Activated effector memory CD4-positive, alpha-beta T cell treated with Interleukin-2 at 50 U/mL for 16 hours (primary cell): ENCODE measurements at regions not wholly inside any gene's neighbourhood (a gene's known extent, or its start where the extent isn't known, plus 50 kb on each side); places are given as distances from the start of the nearest gene placed in this dataset.

Experiments used
- DNase-seq: peaks from one replicate; pipeline ENCODE4 v3.0.0-alpha.2; 2020

- no peak for DNase-seq
These were observed 104.0 kb downstream of the CYRIA start for GRCh38 chr2:16561676-16562075.

DNA sequence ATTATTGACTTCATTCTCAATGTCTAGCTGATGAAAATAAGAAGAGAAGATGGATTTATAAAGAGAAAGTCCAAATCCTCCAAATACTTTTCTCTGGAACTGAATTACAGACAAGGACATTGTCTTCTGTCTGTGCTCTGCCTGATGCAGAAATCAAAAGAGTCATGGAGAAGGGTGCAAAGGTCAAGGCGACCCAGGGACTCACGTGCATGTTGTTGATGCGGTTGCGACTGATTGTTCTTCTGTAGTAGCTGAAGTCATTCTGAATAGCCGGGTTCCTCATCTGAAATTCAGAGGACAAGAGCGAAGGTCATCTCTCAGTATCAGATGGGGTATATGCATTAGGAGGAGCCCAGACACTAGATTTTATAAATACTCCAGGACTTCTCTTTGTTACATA, 104.4 kb downstream of the CYRIA start:
- no peak for DNase-seq

GRCh38 chr2:16559278-16560067, 106.2 kb downstream of the CYRIA start:
- no peak for DNase-seq

DNA sequence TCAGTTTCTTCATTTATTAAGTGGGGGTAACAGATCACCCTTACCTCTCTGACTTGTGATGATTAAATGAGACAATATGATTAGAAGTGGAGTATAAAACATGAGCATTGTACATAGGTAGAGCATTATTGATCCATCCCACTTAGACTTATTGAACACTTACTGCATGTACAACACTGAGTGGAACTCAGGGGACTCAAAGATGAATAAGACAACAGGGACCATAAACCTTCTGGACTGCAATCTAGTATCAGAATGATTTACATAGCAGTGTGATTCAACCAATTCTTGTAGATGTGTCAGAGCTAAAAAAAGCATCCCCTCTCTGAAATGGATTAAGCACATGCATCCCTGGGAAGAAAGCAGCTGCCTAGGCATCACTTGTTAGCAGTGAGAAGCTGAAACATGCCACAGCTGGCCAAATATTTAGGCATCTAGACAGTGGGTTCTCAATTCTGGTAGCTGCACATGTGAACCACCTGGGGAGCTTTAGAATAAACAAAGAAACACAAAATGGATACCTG, 111.5 kb downstream of the CYRIA start:
- DNase-seq = no peak

GRCh38 chr2:16553226-16553625, 112.4 kb downstream of the CYRIA start:
- DNase-seq = no peak

- no peak for DNase-seq
These were observed 113.4 kb downstream of the CYRIA start for GRCh38 chr2:16552202-16552601.

- no peak for DNase-seq
These were observed 117.6 kb downstream of the CYRIA start for GRCh38 chr2:16548036-16548435.

- no peak for DNase-seq
These were observed 119.4 kb downstream of the CYRIA start for GRCh38 chr2:16546128-16546754.

- DNase-seq = no peak
These were observed 126.9 kb downstream of the CYRIA start for GRCh38 chr2:16538707-16539106.

GRCh38 chr2:16537347-16537746, 128.3 kb downstream of the CYRIA start:
- no peak for DNase-seq

DNA sequence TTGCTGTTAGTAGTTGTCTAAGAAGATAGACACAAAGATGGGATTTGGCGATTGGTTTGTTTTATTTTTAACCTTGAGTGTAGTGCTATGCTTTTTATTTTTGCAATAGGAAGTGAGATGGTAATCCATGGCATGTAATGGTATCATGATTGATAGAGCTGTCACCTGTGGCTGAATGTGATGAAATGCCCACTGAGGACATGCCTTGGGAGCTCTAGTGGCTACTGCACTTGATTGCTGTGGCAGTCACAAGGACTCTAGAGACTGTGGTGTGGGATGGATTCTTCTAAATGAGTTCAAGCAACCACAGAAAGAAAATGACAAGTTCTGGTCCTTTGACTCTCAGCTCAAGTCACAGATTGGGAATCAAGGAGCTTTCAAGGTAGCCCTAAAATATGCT, 139.4 kb downstream of the CYRIA start:
- DNase-seq = no peak

DNA sequence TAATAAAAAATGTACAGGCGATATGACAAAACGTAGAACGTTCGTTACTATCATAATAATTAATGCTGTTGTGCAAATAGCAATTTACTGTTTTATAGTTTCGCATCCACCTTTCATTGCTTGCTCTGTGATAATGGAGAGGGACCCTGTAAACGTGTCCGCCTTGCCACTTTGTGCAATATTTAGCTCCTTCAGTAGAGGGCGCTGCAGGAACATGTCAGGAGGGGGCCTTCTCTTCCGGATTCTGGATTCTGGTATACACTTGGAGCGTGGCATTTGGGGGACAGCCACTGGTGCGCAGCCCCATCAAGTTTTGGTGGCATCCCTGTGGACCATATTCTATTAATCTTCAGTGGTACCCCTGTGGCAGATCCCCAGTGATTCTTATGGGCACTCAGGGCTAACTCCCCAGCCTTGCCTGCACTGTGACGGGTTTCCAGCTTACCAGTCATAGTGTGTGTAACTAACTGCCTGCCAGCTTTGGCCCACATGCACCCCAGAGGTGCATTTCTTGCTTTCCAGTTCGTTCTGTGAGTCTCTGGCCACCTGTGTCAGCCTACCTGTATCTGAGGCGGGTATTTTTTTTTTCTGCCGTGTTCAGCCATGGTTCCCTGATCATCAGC, 140.3 kb downstream of the CYRIA start:
- no peak for DNase-seq

- DNase-seq = no peak
These were observed 141.9 kb downstream of the CYRIA start for GRCh38 chr2:16523711-16524110.

- DNase-seq = no peak
These were observed 143.4 kb downstream of the CYRIA start for GRCh38 chr2:16522031-16522831.

DNA sequence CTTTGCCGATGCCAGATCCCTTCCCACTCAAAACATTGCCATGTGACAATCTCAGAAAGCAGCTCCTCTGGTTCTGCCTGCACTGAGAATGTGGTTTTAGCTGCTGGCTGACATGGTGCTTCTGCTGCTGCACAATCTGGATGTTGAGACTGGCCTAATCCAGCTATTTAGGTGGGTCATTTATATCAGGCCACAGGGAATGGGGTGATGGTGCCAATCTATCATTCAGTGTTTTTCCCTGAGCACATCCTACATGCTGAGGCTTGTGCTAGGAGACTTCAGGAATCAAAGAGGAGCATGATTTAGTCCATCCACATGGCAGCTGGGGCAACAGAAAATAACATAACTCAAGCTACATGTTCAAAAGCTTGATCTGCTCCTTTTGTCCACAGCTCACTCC, 144.7 kb downstream of the CYRIA start:
- DNase-seq = no peak

- DNase-seq = no peak
These were observed 149.9 kb downstream of the CYRIA start for GRCh38 chr2:16515696-16516095.

DNA sequence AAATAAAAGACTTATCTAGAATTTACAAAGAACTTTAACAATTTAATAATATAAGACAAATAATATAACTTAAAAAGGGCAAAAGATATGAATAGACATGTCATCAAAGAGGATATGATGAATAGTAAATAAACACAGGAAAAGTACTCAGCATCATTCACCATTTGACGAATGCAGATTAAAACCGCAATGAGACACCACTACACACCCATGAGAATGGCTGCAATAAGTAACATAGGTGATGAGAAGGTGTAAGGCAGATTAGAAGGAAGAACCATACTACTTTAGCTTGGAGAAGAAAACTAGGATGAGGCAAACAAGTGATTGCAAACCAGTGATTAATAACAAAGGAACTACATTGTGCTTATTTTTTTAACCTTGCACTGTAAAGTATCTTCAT, 152.0 kb downstream of the CYRIA start:
- DNase-seq = no peak

GRCh38 chr2:16511041-16511440, 154.6 kb downstream of the CYRIA start:
- DNase-seq = no peak

GRCh38 chr2:16509042-16509441, 156.6 kb downstream of the CYRIA start:
- no peak for DNase-seq

GRCh38 chr2:16508490-16508851, 157.2 kb downstream of the CYRIA start:
- no peak for DNase-seq

- no peak for DNase-seq
These were observed 157.8 kb downstream of the CYRIA start for GRCh38 chr2:16507655-16508489.

GRCh38 chr2:16506366-16506765, 159.3 kb downstream of the CYRIA start:
- no peak for DNase-seq
